HepG2 (cell line): ENCODE measurements at regions not wholly inside any gene's neighbourhood (a gene's known extent, or its start where the extent isn't known, plus 50 kb on each side); places are given as distances from the start of the nearest gene placed in this dataset.

Experiments
- CREB1 ChIP-seq, 2 experiments: fragments of 450-650 bp in 1 of 2; IDR thresholded peaks; 2 replicates each; pipeline ENCODE4 v1.6.1; 2016 to 2017; ENCODE audit warnings: control low read depth in 1 of 2, mild to moderate bottlenecking in 1 of 2, missing compliant biosample characterization in 1 of 2, missing genetic modification characterization in 1 of 2
- GATAD1 ChIP-seq: IDR thresholded peaks from 2 replicates; pipeline ENCODE4 v1.6.1; 2016; ENCODE audit warnings: missing genetic modification reagents, missing compliant biosample characterization
- HMG20A ChIP-seq: IDR thresholded peaks from 2 replicates; pipeline ENCODE4 v1.6.1; 2016; ENCODE audit warnings: borderline replicate concordance
- MYC ChIP-seq: sonication (generic); formaldehyde crosslinking; IDR thresholded peaks from 2 replicates; pipeline ENCODE4 v1.9.0; 2021; ENCODE audit warnings: missing genetic modification reagents, borderline replicate concordance
- NKX3-1 ChIP-seq: sonication (generic); formaldehyde crosslinking; IDR thresholded peaks from 2 replicates; pipeline ENCODE4 v1.5.0; 2020; ENCODE audit warnings: missing genetic modification reagents
- PAXIP1 ChIP-seq: sonication (generic); formaldehyde crosslinking; conservative IDR thresholded peaks from 2 replicates; pipeline ENCODE4 v1.4.0; 2020; ENCODE audit warnings: mild to moderate bottlenecking, missing genetic modification reagents, moderate library complexity
- RBAK ChIP-seq: sonication (generic); formaldehyde crosslinking; IDR thresholded peaks from 2 replicates; pipeline ENCODE4 v1.5.1; 2020; ENCODE audit warnings: mild to moderate bottlenecking, missing genetic modification reagents
- STAT5B ChIP-seq: sonication (generic); formaldehyde crosslinking; IDR thresholded peaks from 2 replicates; pipeline ENCODE4 v1.4.0; 2020; ENCODE audit warnings: missing genetic modification reagents
- ZNF274 ChIP-seq: sonication (generic); formaldehyde crosslinking; IDR thresholded peaks from 2 replicates; pipeline ENCODE4 v1.5.1; 2020; ENCODE audit warnings: mild to moderate bottlenecking, missing genetic modification reagents
- ZNF30 ChIP-seq: sonication (generic); formaldehyde crosslinking; IDR thresholded peaks from 2 replicates; pipeline ENCODE4 v1.5.0; 2020; ENCODE audit warnings: mild to moderate bottlenecking, missing genetic modification reagents
- ZNF432 ChIP-seq: sonication (generic); formaldehyde crosslinking; IDR thresholded peaks from 2 replicates; pipeline ENCODE4 v1.5.0; 2020; ENCODE audit warnings: missing genetic modification reagents, mild to moderate bottlenecking, borderline replicate concordance
- ZNF441 ChIP-seq: sonication (generic); formaldehyde crosslinking; IDR thresholded peaks from 2 replicates; pipeline ENCODE4 v1.7.0; 2021; ENCODE audit warnings: missing genetic modification reagents, borderline replicate concordance
- ZNF607 ChIP-seq: sonication (generic); formaldehyde crosslinking; IDR thresholded peaks from 2 replicates; pipeline ENCODE4 v1.5.1; 2020; ENCODE audit warnings: missing genetic modification reagents, mild to moderate bottlenecking, borderline replicate concordance

- no peak for TF ChIP-seq ZNF274 (CRISPR knock-in tag)
- TF ChIP-seq NKX3-1: no peak
- no peak for TF ChIP-seq HMG20A (CRISPR knock-in tag)
- TF ChIP-seq RBAK (CRISPR knock-in tag): no peak
- TF ChIP-seq ZNF30 (CRISPR knock-in tag): no peak
- TF ChIP-seq PAXIP1: no peak
- TF ChIP-seq ZNF607 (CRISPR knock-in tag): no peak
- TF ChIP-seq ZNF432 (CRISPR knock-in tag): no peak
- no peak for TF ChIP-seq ZNF441 (CRISPR knock-in tag)
- no peak for TF ChIP-seq GATAD1 (CRISPR knock-in tag)
- no peak for TF ChIP-seq MYC (CRISPR knock-in tag)
- TF ChIP-seq STAT5B: no peak
- TF ChIP-seq CREB1 (IDR thresholded peaks at IDR 0.05): no peak
- no peak for TF ChIP-seq CREB1 (CRISPR knock-in tag; IDR thresholded peaks at IDR 0.05)
Measured at GRCh38 chr4:28787947-28788346, 1927.3 kb downstream of the STIM2 start (continued).
